ENCODE measurements at regions not wholly inside any gene's neighbourhood (a gene's known extent, or its start where the extent isn't known, plus 50 kb on each side); places are given as distances from the start of the nearest gene placed in this dataset.

DNA sequence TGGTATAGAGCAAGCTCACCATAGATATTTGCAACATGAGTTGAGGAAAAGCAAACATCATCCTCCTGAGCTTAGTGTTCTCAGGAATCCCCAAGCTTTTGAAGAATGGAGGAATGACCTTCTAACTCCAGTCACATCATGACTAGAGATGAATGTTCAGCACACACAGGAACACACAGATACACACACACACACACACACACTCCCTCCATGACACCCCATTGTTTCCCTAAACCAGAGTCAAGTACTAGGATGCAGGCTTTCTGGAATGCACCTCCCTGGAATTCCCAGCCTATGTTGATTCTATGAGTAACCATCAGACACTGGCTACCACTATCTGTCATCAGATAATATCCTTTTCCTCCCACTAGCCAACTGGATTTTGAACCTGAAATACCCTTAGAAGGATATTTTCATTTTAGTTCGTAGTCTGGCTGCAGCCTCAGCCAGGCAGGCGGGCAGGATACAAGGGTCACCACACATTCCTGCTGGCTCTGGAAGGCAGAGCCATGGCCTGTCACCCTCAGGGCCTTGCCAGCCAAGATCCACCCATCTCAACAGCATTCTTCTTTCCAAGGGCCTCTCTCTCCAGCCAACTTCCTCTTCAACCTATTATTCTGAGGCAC lies 162.4 kb downstream of the FOXO1 start:
- TF ChIP-seq, protein P1, sequence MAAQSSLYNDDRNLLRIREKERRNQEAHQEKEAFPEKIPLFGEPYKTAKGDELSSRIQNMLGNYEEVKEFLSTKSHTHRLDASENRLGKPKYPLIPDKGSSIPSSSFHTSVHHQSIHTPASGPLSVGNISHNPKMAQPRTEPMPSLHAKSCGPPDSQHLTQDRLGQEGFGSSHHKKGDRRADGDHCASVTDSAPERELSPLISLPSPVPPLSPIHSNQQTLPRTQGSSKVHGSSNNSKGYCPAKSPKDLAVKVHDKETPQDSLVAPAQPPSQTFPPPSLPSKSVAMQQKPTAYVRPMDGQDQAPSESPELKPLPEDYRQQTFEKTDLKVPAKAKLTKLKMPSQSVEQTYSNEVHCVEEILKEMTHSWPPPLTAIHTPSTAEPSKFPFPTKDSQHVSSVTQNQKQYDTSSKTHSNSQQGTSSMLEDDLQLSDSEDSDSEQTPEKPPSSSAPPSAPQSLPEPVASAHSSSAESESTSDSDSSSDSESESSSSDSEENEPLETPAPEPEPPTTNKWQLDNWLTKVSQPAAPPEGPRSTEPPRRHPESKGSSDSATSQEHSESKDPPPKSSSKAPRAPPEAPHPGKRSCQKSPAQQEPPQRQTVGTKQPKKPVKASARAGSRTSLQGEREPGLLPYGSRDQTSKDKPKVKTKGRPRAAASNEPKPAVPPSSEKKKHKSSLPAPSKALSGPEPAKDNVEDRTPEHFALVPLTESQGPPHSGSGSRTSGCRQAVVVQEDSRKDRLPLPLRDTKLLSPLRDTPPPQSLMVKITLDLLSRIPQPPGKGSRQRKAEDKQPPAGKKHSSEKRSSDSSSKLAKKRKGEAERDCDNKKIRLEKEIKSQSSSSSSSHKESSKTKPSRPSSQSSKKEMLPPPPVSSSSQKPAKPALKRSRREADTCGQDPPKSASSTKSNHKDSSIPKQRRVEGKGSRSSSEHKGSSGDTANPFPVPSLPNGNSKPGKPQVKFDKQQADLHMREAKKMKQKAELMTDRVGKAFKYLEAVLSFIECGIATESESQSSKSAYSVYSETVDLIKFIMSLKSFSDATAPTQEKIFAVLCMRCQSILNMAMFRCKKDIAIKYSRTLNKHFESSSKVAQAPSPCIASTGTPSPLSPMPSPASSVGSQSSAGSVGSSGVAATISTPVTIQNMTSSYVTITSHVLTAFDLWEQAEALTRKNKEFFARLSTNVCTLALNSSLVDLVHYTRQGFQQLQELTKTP (IDR thresholded peaks at IDR 0.05; ENCODE audit: low read depth in 1 of 2, partially characterized antibody in 2 of 2): no peak
- TF ChIP-seq NCOA1 (IDR thresholded peaks at IDR 0.05; ENCODE audit: low read depth) (no peak), EWSR1 (IDR thresholded peaks at IDR 0.05; ENCODE audit: borderline replicate concordance, low read depth, partially characterized antibody) (no peak)
